NCI-H1105 treated with DMSO at 0.1 percent for 48 hours (cell line): ENCODE measurements at regions not wholly inside any gene's neighbourhood (a gene's known extent, or its start where the extent isn't known, plus 50 kb on each side); places are given as distances from the start of the nearest gene placed in this dataset.

Experiments
- DNase-seq: peaks from one replicate; lab custom pipeline; 2025; lab: John Stamatoyannopoulos, UW

DNA sequence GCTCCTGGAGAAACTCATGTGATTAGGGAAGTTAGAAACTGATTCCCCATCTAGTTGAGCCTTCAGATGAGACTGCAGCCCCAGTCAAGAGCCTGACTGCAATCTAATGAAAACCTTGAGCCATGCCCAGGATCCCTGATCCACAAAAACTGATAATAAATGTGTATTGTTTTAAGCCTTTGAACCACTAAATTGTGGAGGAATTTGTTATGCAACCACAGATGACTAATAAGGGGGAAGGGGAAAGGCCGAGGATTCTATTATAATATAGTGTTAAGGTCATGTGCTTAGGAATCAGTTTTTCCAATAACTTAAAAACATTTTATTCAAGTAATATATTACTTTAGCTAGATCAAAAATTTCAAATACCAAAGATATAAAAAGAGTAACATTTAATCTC, 52.8 kb upstream of the USP25 start:
- DNase-seq: no peak

- DNase-seq: no peak
Measured at GRCh38 chr21:15679630-15680029, 50.2 kb upstream of the USP25 start.
